T-helper 2 cell treated with Interferon-gamma antibody and Interleukin-4, amounts not matched to agents 5 μg/mL and 100 μg/mL, for 36 hours (primary cell): ENCODE measurements at regions not wholly inside any gene's neighbourhood (a gene's known extent, or its start where the extent isn't known, plus 50 kb on each side); places are given as distances from the start of the nearest gene placed in this dataset.

Experiments used
- DNase-seq: peaks from one replicate; pipeline ENCODE4 v3.0.0; 2021; ENCODE audit warnings: low spot score
- H3K27ac Mint-ChIP-seq: one replicate; pipeline ENCODE4 v1.8.0; 2021; ENCODE audit warnings: mild to moderate bottlenecking, mixed read lengths
- H3K27me3 Mint-ChIP-seq: one replicate; pipeline ENCODE4 v1.8.0; 2021; ENCODE audit warnings: low read depth, mixed read lengths
- H3K36me3 Mint-ChIP-seq: one replicate; pipeline ENCODE4 v1.8.0; 2021; ENCODE audit warnings: low read depth, mixed read lengths
- H3K4me1 Mint-ChIP-seq: one replicate; pipeline ENCODE4 v1.8.0; 2021; ENCODE audit warnings: low read depth, mixed read lengths
- H3K4me3 Mint-ChIP-seq: one replicate; pipeline ENCODE4 v1.8.0; 2022; ENCODE audit warnings: mild to moderate bottlenecking, moderate library complexity, mixed read lengths
- H3K9me3 Mint-ChIP-seq: one replicate; pipeline ENCODE4 v1.8.0; 2021; ENCODE audit warnings: mixed read lengths

GRCh38 chr17:77001487-77001886, 133.3 kb downstream of the MGAT5B start:
- no peak for DNase-seq
- H3K27me3 Mint-ChIP-seq, result peaks cover 3% of the 10 kb centered on the region
- no peaks in the 10 kb centered on the region for H3K9me3 Mint-ChIP-seq
- no peaks in the 10 kb centered on the region for H3K36me3 Mint-ChIP-seq
- H3K4me1 Mint-ChIP-seq, result peaks cover 32% of the 10 kb centered on the region
- H3K4me3 Mint-ChIP-seq, result no peak overlapping the region
- H3K27ac Mint-ChIP-seq, result no peak overlapping the region

GRCh38 chr17:77002103-77003045, 134.2 kb downstream of the MGAT5B start:
- H3K4me1 Mint-ChIP-seq, result peaks cover 25% of the 10 kb centered on the region
- H3K27ac Mint-ChIP-seq, result no peak overlapping the region
- no peaks in the 10 kb centered on the region for H3K36me3 Mint-ChIP-seq
- no peak overlapping the region for H3K4me3 Mint-ChIP-seq
- no peak for DNase-seq
- no peaks in the 10 kb centered on the region for H3K9me3 Mint-ChIP-seq
- H3K27me3 Mint-ChIP-seq, result peaks cover 5% of the 10 kb centered on the region

- H3K27ac Mint-ChIP-seq, result no peak overlapping the region
- no peaks in the 10 kb centered on the region for H3K36me3 Mint-ChIP-seq
- no peak for DNase-seq
- H3K4me1 Mint-ChIP-seq, result peaks cover 12% of the 10 kb centered on the region
- H3K4me3 Mint-ChIP-seq, result no peak overlapping the region
- H3K27me3 Mint-ChIP-seq, result peaks cover 8% of the 10 kb centered on the region
- no peaks in the 10 kb centered on the region for H3K9me3 Mint-ChIP-seq
These were observed 135.5 kb downstream of the MGAT5B start for GRCh38 chr17:77003699-77004098.

- no peak overlapping the region for H3K27ac Mint-ChIP-seq
- no peaks in the 10 kb centered on the region for H3K4me1 Mint-ChIP-seq
- peaks cover 5% of the 10 kb centered on the region for H3K9me3 Mint-ChIP-seq
- peaks cover 3% of the 10 kb centered on the region for H3K36me3 Mint-ChIP-seq
- DNase-seq, result no peak
- H3K27me3 Mint-ChIP-seq, result peaks cover 24% of the 10 kb centered on the region
- no peak overlapping the region for H3K4me3 Mint-ChIP-seq
These were observed 133.7 kb upstream of the SEC14L1 start for GRCh38 chr17:77006971-77007649.

- Mint-ChIP-seq H3K4me3 (no peak overlapping the region), H3K36me3 (peaks cover 3% of the 10 kb centered on the region), H3K9me3 (peaks cover 5% of the 10 kb centered on the region), H3K27me3 (peaks cover 27% of the 10 kb centered on the region), H3K4me1 (no peaks in the 10 kb centered on the region), H3K27ac (no peak overlapping the region)
- DNase-seq, result no peak
These were observed 130.9 kb upstream of the SEC14L1 start for GRCh38 chr17:77009877-77010276.

- Mint-ChIP-seq H3K36me3 (peaks cover 3% of the 10 kb centered on the region), H3K4me3 (no peak overlapping the region), H3K27me3 (peaks cover 27% of the 10 kb centered on the region), H3K4me1 (no peaks in the 10 kb centered on the region), H3K9me3 (peaks cover 5% of the 10 kb centered on the region), H3K27ac (no peak overlapping the region)
- DNase-seq, result no peak
These were observed 130.1 kb upstream of the SEC14L1 start for GRCh38 chr17:77010667-77011066.

GRCh38 chr17:77011173-77012011, 129.4 kb upstream of the SEC14L1 start:
- no peak for DNase-seq
- H3K9me3 Mint-ChIP-seq, result peaks cover 5% of the 10 kb centered on the region
- no peak overlapping the region for H3K27ac Mint-ChIP-seq
- peaks cover 3% of the 10 kb centered on the region for H3K36me3 Mint-ChIP-seq
- peaks cover 24% of the 10 kb centered on the region for H3K27me3 Mint-ChIP-seq
- no peaks in the 10 kb centered on the region for H3K4me1 Mint-ChIP-seq
- no peak overlapping the region for H3K4me3 Mint-ChIP-seq

- Mint-ChIP-seq H3K4me3 (no peak overlapping the region), H3K4me1 (no peaks in the 10 kb centered on the region), H3K9me3 (no peaks in the 10 kb centered on the region), H3K27ac (no peak overlapping the region), H3K36me3 (no peaks in the 10 kb centered on the region), H3K27me3 (peaks cover 8% of the 10 kb centered on the region)
- no peak for DNase-seq
These were observed 122.3 kb upstream of the SEC14L1 start for GRCh38 chr17:77018504-77018903.

- Mint-ChIP-seq H3K27me3 (peaks cover 8% of the 10 kb centered on the region), H3K36me3 (no peaks in the 10 kb centered on the region), H3K27ac (no peak overlapping the region), H3K4me3 (no peak overlapping the region), H3K4me1 (no peaks in the 10 kb centered on the region), H3K9me3 (no peaks in the 10 kb centered on the region)
- DNase-seq, result no peak
These were observed 120.8 kb upstream of the SEC14L1 start for GRCh38 chr17:77019893-77020379.

GRCh38 chr17:77020973-77021372, 119.8 kb upstream of the SEC14L1 start:
- Mint-ChIP-seq H3K36me3 (no peaks in the 10 kb centered on the region), H3K9me3 (no peaks in the 10 kb centered on the region), H3K4me1 (no peaks in the 10 kb centered on the region), H3K27me3 (peaks cover 8% of the 10 kb centered on the region), H3K4me3 (no peak overlapping the region), H3K27ac (no peak overlapping the region)
- DNase-seq, result no peak

GRCh38 chr17:77022766-77023165, 118.0 kb upstream of the SEC14L1 start:
- no peak overlapping the region for H3K27ac Mint-ChIP-seq

GRCh38 chr17:77025781-77026180, 115.0 kb upstream of the SEC14L1 start:
- DNase-seq, result no peak
- Mint-ChIP-seq H3K9me3 (peaks cover 5% of the 10 kb centered on the region), H3K4me3 (no peak overlapping the region), H3K36me3 (no peaks in the 10 kb centered on the region), H3K27me3 (peaks cover 3% of the 10 kb centered on the region), H3K27ac (no peak overlapping the region), H3K4me1 (no peaks in the 10 kb centered on the region)

More at GRCh38 chr17:77022766-77023165, 118.0 kb upstream of the SEC14L1 start:
- H3K9me3 Mint-ChIP-seq, result peaks cover 5% of the 10 kb centered on the region
- no peak overlapping the region for H3K4me3 Mint-ChIP-seq
- H3K4me1 Mint-ChIP-seq, result no peaks in the 10 kb centered on the region
- peaks cover 6% of the 10 kb centered on the region for H3K27me3 Mint-ChIP-seq
- no peaks in the 10 kb centered on the region for H3K36me3 Mint-ChIP-seq
- DNase-seq, result no peak

GRCh38 chr17:77027271-77027889, 113.4 kb upstream of the SEC14L1 start:
- H3K4me1 Mint-ChIP-seq, result no peaks in the 10 kb centered on the region
- no peak for DNase-seq
- H3K9me3 Mint-ChIP-seq, result peaks cover 5% of the 10 kb centered on the region
- H3K36me3 Mint-ChIP-seq, result no peaks in the 10 kb centered on the region
- H3K27ac Mint-ChIP-seq, result no peak overlapping the region
- peaks cover 3% of the 10 kb centered on the region for H3K27me3 Mint-ChIP-seq
- H3K4me3 Mint-ChIP-seq, result no peak overlapping the region
